22Rv1 (cell line): ENCODE measurements at regions not wholly inside any gene's neighbourhood (a gene's known extent, or its start where the extent isn't known, plus 50 kb on each side); places are given as distances from the start of the nearest gene placed in this dataset.

Source experiments
- CTCF ChIP-seq: fragments of 450-650 bp; IDR thresholded peaks from 2 replicates; pipeline ENCODE4 v1.5.1; 2017; ENCODE audit warnings: mild to moderate bottlenecking
- ZFX ChIP-seq: fragments of 450-650 bp; IDR thresholded peaks from 2 replicates; pipeline ENCODE4 v1.6.1; 2017; ENCODE audit warnings: antibody characterized with exemption, borderline replicate concordance

- TF ChIP-seq CTCF = no peak
- TF ChIP-seq ZFX = no peak
Measured at GRCh38 chr5:83837265-83837907, 116.7 kb upstream of the HAPLN1 start.
